Stimulated activated effector memory CD8-positive, alpha-beta T cell treated with anti-CD3 and anti-CD28 coated beads, Interleukin-12 subunit alpha, Interleukin-12 subunit beta, amount 100 ng/mL, for 72 hours (primary cell): ENCODE measurements at regions not wholly inside any gene's neighbourhood (a gene's known extent, or its start where the extent isn't known, plus 50 kb on each side); places are given as distances from the start of the nearest gene placed in this dataset.

Experiments used
- ATAC-seq: fragments of 150-1000 bp; cut with Tn5 transposase; 2 replicates; pipeline ENCODE4 v1.10.0; 2021
- DNase-seq, 2 donors: peaks; one replicate each; pipeline ENCODE4 v3.0.0; 2021 to 2022; ENCODE audit warnings: low spot score in 2 of 2
- H3K27ac Mint-ChIP-seq: one replicate; pipeline ENCODE4 v1.8.0; 2022; ENCODE audit warnings: mild to moderate bottlenecking, mixed read lengths
- H3K36me3 Mint-ChIP-seq: one replicate; pipeline ENCODE4 v1.8.0; 2022; ENCODE audit warnings: mild to moderate bottlenecking, mixed read lengths
- H3K4me1 Mint-ChIP-seq: one replicate; pipeline ENCODE4 v1.8.0; 2022; ENCODE audit warnings: mixed read lengths
- H3K4me3 Mint-ChIP-seq: one replicate; pipeline ENCODE4 v1.8.0; 2022; ENCODE audit warnings: mild to moderate bottlenecking, mixed read lengths
- H3K9me3 Mint-ChIP-seq: one replicate; pipeline ENCODE4 v1.8.0; 2022; ENCODE audit warnings: mixed read lengths

- ATAC-seq (no peak), DNase-seq (no peak)
- H3K9me3 Mint-ChIP-seq = no peaks in the 10 kb centered on the region
- peaks cover 13% of the 10 kb centered on the region for H3K4me1 Mint-ChIP-seq
- no peak overlapping the region for H3K27ac Mint-ChIP-seq
- no peak overlapping the region for H3K4me3 Mint-ChIP-seq
- H3K36me3 Mint-ChIP-seq = no peaks in the 10 kb centered on the region
These were observed 375.8 kb downstream of the QKI start for GRCh38 chr6:163790266-163790840.

GRCh38 chr6:163789199-163789810, 374.8 kb downstream of the QKI start:
- ATAC-seq (no peak), DNase-seq (no peak)
- no peaks in the 10 kb centered on the region for H3K36me3 Mint-ChIP-seq
- no peak overlapping the region for H3K27ac Mint-ChIP-seq
- H3K4me3 Mint-ChIP-seq = no peak overlapping the region
- H3K9me3 Mint-ChIP-seq = no peaks in the 10 kb centered on the region
- peaks cover 13% of the 10 kb centered on the region for H3K4me1 Mint-ChIP-seq

GRCh38 chr6:163786995-163787671, 372.6 kb downstream of the QKI start:
- no peak overlapping the region for H3K4me3 Mint-ChIP-seq
- peaks cover 6% of the 10 kb centered on the region for H3K36me3 Mint-ChIP-seq
- no peak overlapping the region for H3K27ac Mint-ChIP-seq
- H3K9me3 Mint-ChIP-seq = no peaks in the 10 kb centered on the region
- ATAC-seq (peak; percentile 72), DNase-seq (no peak)
- H3K4me1 Mint-ChIP-seq = peaks cover 23% of the 10 kb centered on the region

GRCh38 chr6:163782436-163783003, 368.0 kb downstream of the QKI start:
- H3K27ac Mint-ChIP-seq = peak overlapping the region; percentile 26
- no peak for DNase-seq
- peak overlapping the region; percentile 4 for H3K4me3 Mint-ChIP-seq
- H3K9me3 Mint-ChIP-seq = no peaks in the 10 kb centered on the region
- peaks cover 6% of the 10 kb centered on the region for H3K36me3 Mint-ChIP-seq
- H3K4me1 Mint-ChIP-seq = peaks cover 17% of the 10 kb centered on the region
- ATAC-seq = peak; percentile 80

GRCh38 chr6:163780994-163781393, 366.5 kb downstream of the QKI start:
- no peak overlapping the region for H3K4me3 Mint-ChIP-seq
- peaks cover 11% of the 10 kb centered on the region for H3K4me1 Mint-ChIP-seq
- H3K36me3 Mint-ChIP-seq = peaks cover 6% of the 10 kb centered on the region
- H3K9me3 Mint-ChIP-seq = no peaks in the 10 kb centered on the region
- ATAC-seq = no peak
- DNase-seq = no peak
- H3K27ac Mint-ChIP-seq = no peak overlapping the region

GRCh38 chr6:163779727-163780284, 365.3 kb downstream of the QKI start:
- no peak for ATAC-seq
- no peak for DNase-seq
- H3K4me3 Mint-ChIP-seq = no peak overlapping the region
- peaks cover 6% of the 10 kb centered on the region for H3K36me3 Mint-ChIP-seq
- H3K4me1 Mint-ChIP-seq = peaks cover 11% of the 10 kb centered on the region
- no peak overlapping the region for H3K27ac Mint-ChIP-seq
- no peaks in the 10 kb centered on the region for H3K9me3 Mint-ChIP-seq

GRCh38 chr6:163777716-163778115, 363.2 kb downstream of the QKI start:
- ATAC-seq (no peak), DNase-seq (no peak)
- Mint-ChIP-seq H3K4me1 (peaks cover 6% of the 10 kb centered on the region), H3K27ac (no peak overlapping the region), H3K9me3 (no peaks in the 10 kb centered on the region), H3K36me3 (peaks cover 2% of the 10 kb centered on the region), H3K4me3 (no peak overlapping the region)

GRCh38 chr6:163776906-163777686, 362.6 kb downstream of the QKI start:
- Mint-ChIP-seq H3K4me3 (no peak overlapping the region), H3K9me3 (no peaks in the 10 kb centered on the region), H3K36me3 (no peaks in the 10 kb centered on the region), H3K4me1 (no peaks in the 10 kb centered on the region), H3K27ac (no peak overlapping the region)
- no peak for DNase-seq
- no peak for ATAC-seq

- DNase-seq (no peak), ATAC-seq (no peak)
- Mint-ChIP-seq H3K9me3 (no peaks in the 10 kb centered on the region), H3K4me1 (no peaks in the 10 kb centered on the region), H3K4me3 (no peak overlapping the region), H3K27ac (no peak overlapping the region), H3K36me3 (no peaks in the 10 kb centered on the region)
These were observed 361.8 kb downstream of the QKI start for GRCh38 chr6:163776196-163776905.

- Mint-ChIP-seq H3K36me3 (no peaks in the 10 kb centered on the region), H3K27ac (no peak overlapping the region), H3K4me1 (no peaks in the 10 kb centered on the region), H3K9me3 (no peaks in the 10 kb centered on the region), H3K4me3 (no peak overlapping the region)
- no peak for DNase-seq
- ATAC-seq = no peak
These were observed 360.8 kb downstream of the QKI start for GRCh38 chr6:163775313-163775712.

- DNase-seq (no peak), ATAC-seq (no peak)
- Mint-ChIP-seq H3K4me1 (no peaks in the 10 kb centered on the region), H3K27ac (no peak overlapping the region), H3K4me3 (no peak overlapping the region), H3K9me3 (no peaks in the 10 kb centered on the region), H3K36me3 (no peaks in the 10 kb centered on the region)
These were observed 360.0 kb downstream of the QKI start for GRCh38 chr6:163774485-163774884.

GRCh38 chr6:163773646-163774045, 359.1 kb downstream of the QKI start:
- DNase-seq (no peak), ATAC-seq (no peak)
- Mint-ChIP-seq H3K4me1 (no peaks in the 10 kb centered on the region), H3K9me3 (peaks cover 4% of the 10 kb centered on the region), H3K27ac (no peak overlapping the region), H3K36me3 (no peaks in the 10 kb centered on the region), H3K4me3 (no peak overlapping the region)

GRCh38 chr6:163772701-163773100, 358.2 kb downstream of the QKI start:
- Mint-ChIP-seq H3K9me3 (peaks cover 5% of the 10 kb centered on the region), H3K4me3 (no peak overlapping the region), H3K4me1 (no peaks in the 10 kb centered on the region), H3K36me3 (no peaks in the 10 kb centered on the region), H3K27ac (no peak overlapping the region)
- DNase-seq = no peak
- no peak for ATAC-seq

- DNase-seq (no peak), ATAC-seq (peak; percentile 76)
- Mint-ChIP-seq H3K4me1 (no peaks in the 10 kb centered on the region), H3K4me3 (no peak overlapping the region), H3K27ac (no peak overlapping the region), H3K36me3 (no peaks in the 10 kb centered on the region), H3K9me3 (peaks cover 5% of the 10 kb centered on the region)
These were observed 356.7 kb downstream of the QKI start for GRCh38 chr6:163771180-163771579.
